ENCODE measurements at regions not wholly inside any gene's neighbourhood (a gene's known extent, or its start where the extent isn't known, plus 50 kb on each side); places are given as distances from the start of the nearest gene placed in this dataset.

DNA sequence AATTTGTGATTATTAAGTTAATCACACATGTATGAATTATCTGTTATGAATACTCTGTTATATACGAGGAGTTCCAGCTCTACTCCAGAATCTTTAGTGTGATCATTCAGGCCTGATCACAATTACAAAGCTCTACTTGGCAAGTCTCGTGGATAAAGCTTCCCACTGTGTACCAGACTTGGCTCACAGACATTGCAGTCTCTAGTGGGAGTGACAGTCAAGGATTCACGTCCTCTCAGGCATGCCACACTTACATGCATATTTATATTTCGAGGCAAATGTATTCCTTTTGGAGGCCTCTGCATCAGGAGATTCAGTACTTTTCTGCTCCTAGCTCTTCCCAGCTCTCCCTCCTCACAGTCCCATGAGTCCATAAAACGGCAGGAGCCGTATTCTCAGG lies 403.4 kb upstream of the CDH7 start:
- TF ChIP-seq, protein P1, sequence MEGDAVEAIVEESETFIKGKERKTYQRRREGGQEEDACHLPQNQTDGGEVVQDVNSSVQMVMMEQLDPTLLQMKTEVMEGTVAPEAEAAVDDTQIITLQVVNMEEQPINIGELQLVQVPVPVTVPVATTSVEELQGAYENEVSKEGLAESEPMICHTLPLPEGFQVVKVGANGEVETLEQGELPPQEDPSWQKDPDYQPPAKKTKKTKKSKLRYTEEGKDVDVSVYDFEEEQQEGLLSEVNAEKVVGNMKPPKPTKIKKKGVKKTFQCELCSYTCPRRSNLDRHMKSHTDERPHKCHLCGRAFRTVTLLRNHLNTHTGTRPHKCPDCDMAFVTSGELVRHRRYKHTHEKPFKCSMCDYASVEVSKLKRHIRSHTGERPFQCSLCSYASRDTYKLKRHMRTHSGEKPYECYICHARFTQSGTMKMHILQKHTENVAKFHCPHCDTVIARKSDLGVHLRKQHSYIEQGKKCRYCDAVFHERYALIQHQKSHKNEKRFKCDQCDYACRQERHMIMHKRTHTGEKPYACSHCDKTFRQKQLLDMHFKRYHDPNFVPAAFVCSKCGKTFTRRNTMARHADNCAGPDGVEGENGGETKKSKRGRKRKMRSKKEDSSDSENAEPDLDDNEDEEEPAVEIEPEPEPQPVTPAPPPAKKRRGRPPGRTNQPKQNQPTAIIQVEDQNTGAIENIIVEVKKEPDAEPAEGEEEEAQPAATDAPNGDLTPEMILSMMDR (IDR thresholded peaks at IDR 0.05) = no peak
- TF ChIP-seq EP300 (IDR thresholded peaks at IDR 0.05) (no peak), POLR2A (IDR thresholded peaks at IDR 0.05; ENCODE audit: low read depth) (no peak)

All from esophagus muscularis mucosa (tissue), 4 donors.